ENCODE measurements at regions not wholly inside any gene's neighbourhood (a gene's known extent, or its start where the extent isn't known, plus 50 kb on each side); places are given as distances from the start of the nearest gene placed in this dataset.

- TF ChIP-seq CTCF (conservative IDR thresholded peaks at IDR 0.05; ENCODE audit: low read depth, low read length) = no peak
- H3K4me3 ChIP-seq (ENCODE audit: low read depth, low read length) = no peak overlapping the region
- DNase-seq (ENCODE audit: low read depth) = no peak
These were observed 270.3 kb upstream of the RORA start for GRCh38 chr15:61499376-61499775.

- no peak for DNase-seq (ENCODE audit: low read depth)
- no peak overlapping the region for H3K4me3 ChIP-seq (ENCODE audit: low read depth, low read length)
- no peak for TF ChIP-seq CTCF (conservative IDR thresholded peaks at IDR 0.05; ENCODE audit: low read depth, low read length)
These were observed 260.5 kb upstream of the RORA start for GRCh38 chr15:61489571-61489970.

- TF ChIP-seq CTCF (conservative IDR thresholded peaks at IDR 0.05; ENCODE audit: low read depth, low read length) = no peak
- no peak overlapping the region for H3K4me3 ChIP-seq (ENCODE audit: low read depth, low read length)
- no peak for DNase-seq (ENCODE audit: low read depth)
These were observed 254.5 kb upstream of the RORA start for GRCh38 chr15:61483599-61483998.

GRCh38 chr15:61481886-61482285 lies 252.8 kb upstream of the RORA start:
- DNase-seq (ENCODE audit: low read depth) = no peak
- H3K4me3 ChIP-seq (ENCODE audit: low read depth, low read length) = no peak overlapping the region
- TF ChIP-seq CTCF (conservative IDR thresholded peaks at IDR 0.05; ENCODE audit: low read depth, low read length) = no peak

GRCh38 chr15:61480863-61481262 lies 251.8 kb upstream of the RORA start:
- no peak for DNase-seq (ENCODE audit: low read depth)
- no peak for TF ChIP-seq CTCF (conservative IDR thresholded peaks at IDR 0.05; ENCODE audit: low read depth, low read length)
- no peak overlapping the region for H3K4me3 ChIP-seq (ENCODE audit: low read depth, low read length)

GRCh38 chr15:61480295-61480694 lies 251.2 kb upstream of the RORA start:
- TF ChIP-seq CTCF (conservative IDR thresholded peaks at IDR 0.05; ENCODE audit: low read depth, low read length) = no peak
- DNase-seq (ENCODE audit: low read depth) = no peak
- no peak overlapping the region for H3K4me3 ChIP-seq (ENCODE audit: low read depth, low read length)

GRCh38 chr15:61479613-61480012 lies 250.5 kb upstream of the RORA start:
- TF ChIP-seq CTCF (conservative IDR thresholded peaks at IDR 0.05; ENCODE audit: low read depth, low read length) = no peak
- H3K4me3 ChIP-seq (ENCODE audit: low read depth, low read length) = no peak overlapping the region
- DNase-seq (ENCODE audit: low read depth) = peak; percentile 3

Data from epithelial cell of proximal tubule (primary cell).